GM21381 (cell line): ENCODE measurements at regions not wholly inside any gene's neighbourhood (a gene's known extent, or its start where the extent isn't known, plus 50 kb on each side); places are given as distances from the start of the nearest gene placed in this dataset.

Source experiments
- ATAC-seq: cut with Tn5 transposase; IDR thresholded peaks from one replicate; pipeline ENCODE4 v1.9.1; 2021; ENCODE audit warnings: mild to moderate bottlenecking, moderate library complexity; ENCODE audit not compliant: unreplicated experiment

DNA sequence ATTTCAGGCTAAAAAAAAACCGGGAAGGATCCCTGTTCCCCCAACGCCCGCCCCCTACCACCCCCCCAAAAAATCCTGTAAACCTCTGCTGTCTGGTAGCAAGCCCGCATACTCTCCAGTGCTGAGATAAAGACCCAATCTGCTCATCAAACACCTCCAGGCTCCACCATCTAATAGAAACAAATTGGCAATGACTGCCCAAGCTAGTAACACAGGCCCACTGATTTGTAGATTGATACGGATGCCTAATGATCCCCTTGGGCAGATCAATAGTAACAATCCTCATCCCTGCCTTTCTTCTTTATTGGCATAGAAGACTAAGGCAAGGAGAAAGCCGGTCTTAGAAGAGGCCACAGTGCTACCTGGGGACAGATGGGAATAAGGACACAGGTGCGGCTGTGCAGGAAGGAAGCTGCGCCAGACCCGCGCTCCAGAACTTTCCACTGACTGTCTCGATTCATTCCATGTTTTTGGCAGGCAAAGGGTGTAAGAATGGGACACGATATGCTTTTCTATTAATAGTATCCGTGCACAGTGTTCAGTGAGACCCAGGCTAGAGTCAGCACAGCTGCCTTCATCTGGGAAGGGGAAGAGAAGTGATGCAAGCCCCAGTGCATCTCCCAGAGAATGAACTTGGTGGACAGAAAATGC is 407.6 kb upstream of the PSMD7 start:
- ATAC-seq = no peak

DNA sequence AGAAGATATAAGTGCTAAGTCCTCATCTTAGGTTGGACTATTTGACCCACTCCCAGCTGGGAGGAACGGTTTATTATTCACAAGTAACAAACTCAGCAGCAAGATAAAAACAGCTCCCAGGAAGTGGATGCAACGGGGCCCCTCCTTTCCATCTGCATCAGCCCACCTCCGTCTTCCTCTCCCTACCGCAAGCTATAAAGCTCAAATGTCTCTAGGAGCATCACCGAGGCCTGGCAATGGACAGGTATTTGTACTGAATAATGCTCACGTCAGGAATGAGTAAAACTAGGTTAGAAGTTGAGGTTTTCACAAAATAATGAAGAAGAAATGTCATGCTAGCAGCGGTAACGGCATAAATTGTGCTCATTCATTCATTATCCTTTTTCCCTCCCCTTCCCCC is 408.7 kb upstream of the PSMD7 start:
- ATAC-seq = no peak

DNA sequence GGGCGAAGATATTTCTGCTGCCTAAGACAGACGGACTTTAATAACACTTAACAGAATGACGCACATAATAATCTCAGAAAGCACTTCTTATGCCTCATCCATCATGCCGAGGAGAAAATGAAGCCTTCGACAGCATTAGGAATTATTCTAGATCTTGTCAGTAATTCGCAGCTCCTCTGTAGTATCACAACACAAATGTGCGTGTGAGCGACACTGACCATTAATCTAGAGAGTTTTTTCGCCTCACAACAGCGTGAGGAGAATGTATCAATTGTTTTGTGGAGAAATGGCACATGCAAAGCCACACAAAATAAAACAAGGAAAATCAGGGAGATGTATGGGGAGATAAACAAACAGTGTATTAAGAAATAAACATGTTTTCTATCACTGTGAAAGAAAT is 410.2 kb upstream of the PSMD7 start:
- no peak for ATAC-seq

DNA sequence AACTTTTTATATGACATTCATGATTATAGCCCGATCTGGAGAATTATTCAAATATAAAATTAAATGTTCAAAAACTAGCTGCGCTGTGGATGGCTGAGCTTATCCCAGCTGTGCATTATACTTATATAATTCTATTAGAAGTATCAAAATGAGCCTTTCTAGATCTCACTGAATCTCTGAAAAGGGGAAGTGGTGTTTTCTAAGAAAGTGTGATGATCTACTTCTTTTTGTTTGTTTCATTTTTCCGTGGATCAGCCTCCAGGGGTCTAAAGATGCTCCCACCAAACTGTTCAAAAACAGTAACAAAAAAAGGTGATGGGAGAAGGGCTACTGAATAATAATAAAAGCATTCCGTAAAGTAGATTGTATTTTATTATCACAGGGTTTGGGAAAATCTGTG is 411.3 kb upstream of the PSMD7 start:
- ATAC-seq = no peak

GRCh38 chr16:73883841-73884240 is 412.8 kb upstream of the PSMD7 start:
- ATAC-seq = no peak

- ATAC-seq = no peak
These were observed 413.5 kb upstream of the PSMD7 start for GRCh38 chr16:73883126-73883525.

- ATAC-seq = no peak
These were observed 414.0 kb upstream of the PSMD7 start for GRCh38 chr16:73882651-73883050.

DNA sequence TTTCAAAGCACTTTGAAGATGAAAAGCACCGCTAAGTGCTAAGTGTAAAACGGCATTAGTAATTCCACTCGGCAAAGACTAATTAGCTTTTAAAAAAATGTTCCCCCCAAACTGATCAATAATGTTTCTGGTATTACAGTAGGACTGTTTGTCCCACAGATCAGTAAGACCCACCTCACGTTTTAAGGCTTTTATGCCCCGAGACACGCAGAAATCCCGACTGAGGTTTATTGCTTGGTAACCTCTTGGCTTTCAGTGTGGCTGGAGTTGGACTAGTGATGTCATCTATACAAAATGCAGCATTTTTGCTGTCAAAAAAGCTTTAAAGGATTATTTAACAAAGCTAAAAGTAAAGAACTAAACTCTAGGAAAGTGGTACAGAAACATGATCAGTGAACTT is 414.6 kb upstream of the PSMD7 start:
- no peak for ATAC-seq

DNA sequence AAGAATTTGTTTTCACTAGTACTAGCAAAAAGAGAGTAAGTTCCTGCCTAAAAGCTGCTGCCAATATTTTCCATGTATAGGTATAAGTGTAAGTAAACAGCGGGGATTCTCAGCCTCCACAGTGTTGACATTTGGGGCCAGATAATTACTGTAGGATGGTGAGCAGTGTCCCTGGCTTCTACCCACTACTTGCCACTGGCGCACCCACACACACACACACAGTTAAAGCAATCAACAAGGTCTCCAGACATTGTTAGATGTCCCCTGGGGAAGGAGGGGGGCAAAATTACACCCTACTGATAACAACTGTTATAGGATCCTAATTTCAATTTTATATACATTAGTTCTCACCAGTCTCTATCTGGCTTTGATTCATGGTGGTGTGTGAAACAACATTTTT is 417.0 kb upstream of the PSMD7 start:
- no peak for ATAC-seq

DNA sequence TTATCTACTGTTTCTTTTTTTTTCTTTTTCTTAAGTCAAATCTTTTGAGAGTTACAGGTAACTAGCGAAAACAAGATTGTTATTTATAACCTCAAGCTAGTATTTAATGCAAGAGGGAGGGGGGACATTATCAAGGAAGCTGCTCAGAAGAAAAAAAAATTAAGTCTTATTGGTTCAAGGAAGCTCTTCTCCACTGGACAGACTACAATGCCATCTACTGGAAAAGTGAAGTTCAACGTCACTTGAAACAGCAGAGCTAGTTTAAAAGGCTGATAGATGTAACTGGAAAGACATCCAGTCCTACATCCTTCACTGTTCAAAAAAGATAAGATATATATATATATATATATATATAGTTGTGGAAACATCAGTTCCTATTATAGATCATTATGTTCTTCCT is 418.0 kb upstream of the PSMD7 start:
- ATAC-seq = no peak

DNA sequence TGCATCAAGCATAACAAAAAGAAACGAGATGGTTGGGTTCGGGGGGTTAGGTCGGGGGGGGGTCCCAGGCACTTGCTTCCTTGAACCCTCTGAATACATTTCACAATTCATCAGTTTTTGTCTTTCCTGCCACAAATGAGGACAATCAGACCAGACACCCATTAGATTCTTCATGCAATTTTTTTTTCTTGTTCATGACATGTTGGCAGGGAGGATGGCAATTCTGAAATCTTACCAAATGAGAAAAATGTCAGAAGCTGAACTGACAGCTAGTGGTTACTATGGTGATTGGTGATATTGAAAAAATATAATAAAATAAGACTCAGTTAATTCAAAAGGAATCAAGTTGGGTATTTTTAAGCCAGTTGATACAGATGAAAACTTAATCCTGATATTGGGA is 419.5 kb upstream of the PSMD7 start:
- no peak for ATAC-seq

DNA sequence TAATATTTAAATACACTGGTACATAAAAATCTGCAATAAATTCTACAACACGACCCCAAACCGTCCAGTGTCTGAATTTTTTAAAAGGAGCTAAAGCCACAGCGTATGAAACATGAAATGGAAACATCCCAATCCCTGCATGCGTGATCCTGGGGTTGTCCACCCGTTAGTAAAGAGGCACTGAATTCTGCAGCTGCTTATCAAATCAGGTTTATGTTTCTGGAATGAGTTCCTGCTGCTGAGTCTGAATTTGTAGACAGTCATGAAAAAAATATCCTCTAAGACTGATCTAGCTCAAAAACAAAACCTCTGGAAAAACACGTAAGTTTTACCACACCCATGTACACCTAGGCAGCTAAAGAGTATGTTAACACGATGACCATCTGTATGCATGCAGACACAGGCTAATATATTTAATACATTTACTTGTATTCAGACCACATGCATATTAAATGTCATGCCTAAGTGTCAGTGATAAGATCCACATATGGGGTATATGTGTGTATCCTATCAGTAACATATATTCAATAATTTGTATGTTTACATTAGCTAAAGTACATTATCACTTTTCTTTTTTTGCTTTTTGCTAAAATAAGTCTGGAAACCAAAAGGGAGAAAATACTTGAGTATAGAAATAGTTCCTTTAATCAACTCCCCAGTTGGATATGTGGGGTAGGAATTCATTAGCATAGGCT is 420.5 kb upstream of the PSMD7 start:
- ATAC-seq = no peak

DNA sequence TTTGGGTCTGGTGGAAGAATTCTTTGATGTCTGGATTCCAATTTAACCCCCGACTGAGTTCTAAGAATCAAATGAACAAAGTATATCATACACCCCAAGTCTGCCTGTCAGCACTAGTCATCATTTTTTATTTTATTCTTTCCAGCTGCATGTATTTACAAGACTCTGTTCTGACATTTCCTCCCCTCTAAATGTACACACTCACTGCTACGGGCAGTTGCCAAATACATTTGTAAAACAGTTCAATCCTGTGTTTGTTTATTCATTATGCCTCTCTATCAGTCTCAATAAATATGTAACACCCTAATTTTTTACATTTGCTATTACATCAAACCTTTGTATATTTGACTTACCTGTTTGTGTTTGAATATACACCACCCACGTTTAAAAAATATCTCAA is 422.3 kb upstream of the PSMD7 start:
- ATAC-seq = no peak

GRCh38 chr16:73873643-73874042 is 423.0 kb upstream of the PSMD7 start:
- ATAC-seq = no peak

- ATAC-seq = no peak
These were observed 423.8 kb upstream of the PSMD7 start for GRCh38 chr16:73872856-73873255.

DNA sequence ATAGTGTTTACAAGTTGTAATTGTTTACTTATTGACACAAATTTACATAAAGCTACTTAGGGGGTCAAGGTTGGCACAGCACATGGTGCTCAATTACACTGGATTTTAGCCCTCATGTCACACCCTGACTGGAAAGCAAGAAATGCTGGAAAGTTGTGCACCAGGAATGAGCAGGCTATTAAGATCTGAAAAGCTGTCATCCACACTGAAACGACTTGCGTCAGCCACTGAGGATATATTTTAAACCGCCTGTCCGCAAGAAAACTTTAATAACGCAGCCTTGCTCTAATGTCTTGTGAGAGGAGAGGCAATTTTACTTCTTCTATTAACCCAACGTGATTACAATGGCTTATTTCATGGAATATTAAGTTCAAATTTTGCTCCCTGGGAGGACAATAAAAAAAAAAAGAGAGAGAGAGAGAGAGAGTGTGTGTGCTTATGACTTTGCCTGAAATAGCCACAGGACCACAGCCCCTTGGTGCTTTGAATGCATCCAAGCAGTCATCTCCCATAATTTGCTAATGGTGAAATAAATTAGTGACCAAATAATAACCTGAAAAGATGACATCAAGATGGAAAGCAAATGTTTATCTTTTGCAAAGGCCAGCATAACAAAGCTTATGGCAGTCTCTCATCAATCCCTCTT is 425.4 kb upstream of the PSMD7 start:
- ATAC-seq = no peak

DNA sequence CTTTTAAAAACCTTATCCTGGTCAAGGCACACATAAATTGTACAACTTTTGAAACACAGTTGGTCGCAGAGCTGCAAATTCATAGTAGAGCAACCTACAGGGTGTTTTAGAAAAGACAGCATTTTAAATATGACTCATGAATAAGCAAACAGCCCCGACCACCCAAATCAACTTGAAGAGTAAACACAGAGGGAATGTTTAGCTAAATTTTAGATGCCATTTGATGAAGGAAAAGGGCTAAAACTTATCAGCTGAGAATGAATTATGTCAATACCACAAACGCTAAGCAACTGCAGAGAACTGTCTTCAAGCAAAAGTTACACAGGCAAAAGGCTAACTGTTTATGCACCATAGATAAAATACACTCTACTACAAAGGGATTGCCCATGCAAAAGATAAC is 427.5 kb upstream of the PSMD7 start:
- no peak for ATAC-seq

DNA sequence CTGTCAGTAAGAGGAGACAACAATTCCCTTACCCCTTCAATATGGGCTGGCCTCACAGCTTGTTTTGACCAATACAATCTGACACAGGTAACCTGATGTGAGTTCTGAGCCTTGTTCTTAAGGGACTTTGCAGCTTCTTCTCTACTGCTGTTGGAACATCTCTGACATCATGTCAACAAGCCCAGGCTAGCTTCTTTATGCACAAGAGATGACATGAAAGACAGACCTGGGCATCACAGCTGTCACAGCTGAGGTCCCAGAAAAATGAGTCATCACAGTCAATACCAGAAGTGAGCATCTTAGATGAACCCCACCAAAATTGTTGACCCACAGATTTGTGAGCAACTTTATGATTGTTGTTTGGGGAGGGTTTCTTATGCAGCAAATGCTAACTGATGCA is 431.7 kb upstream of the PSMD7 start:
- no peak for ATAC-seq

GRCh38 chr16:73858326-73858725 is 438.3 kb upstream of the PSMD7 start:
- ATAC-seq = no peak

- no peak for ATAC-seq
These were observed 442.6 kb upstream of the PSMD7 start for GRCh38 chr16:73853968-73854367.

GRCh38 chr16:73852561-73852960 is 444.1 kb upstream of the PSMD7 start:
- no peak for ATAC-seq

GRCh38 chr16:73848993-73849392 is 447.6 kb upstream of the PSMD7 start:
- ATAC-seq = no peak
